ENCODE measurements at regions not wholly inside any gene's neighbourhood (a gene's known extent, or its start where the extent isn't known, plus 50 kb on each side); places are given as distances from the start of the nearest gene placed in this dataset.

- DNase-seq, result no peak
Observed at GRCh38 chr18:73784853-73785252, 362.8 kb downstream of the FBXO15 start.

- DNase-seq, result no peak
Observed at GRCh38 chr18:73782405-73782804, 365.2 kb downstream of the FBXO15 start.

- DNase-seq, result no peak
Observed at GRCh38 chr18:73780218-73780617, 367.4 kb downstream of the FBXO15 start.

GRCh38 chr18:73778032-73778359 lies 369.6 kb downstream of the FBXO15 start:
- DNase-seq, result no peak

GRCh38 chr18:73777356-73778031 lies 370.1 kb downstream of the FBXO15 start:
- DNase-seq, result no peak

- DNase-seq, result peak; percentile 15
Observed at GRCh38 chr18:73774811-73775509, 372.7 kb downstream of the FBXO15 start.

- no peak for DNase-seq
Observed at GRCh38 chr18:73768043-73768442, 379.6 kb downstream of the FBXO15 start.

GRCh38 chr18:73766910-73767515 lies 380.6 kb downstream of the FBXO15 start:
- DNase-seq, result no peak

GRCh38 chr18:73758446-73758845 lies 389.2 kb downstream of the FBXO15 start:
- DNase-seq, result no peak

GRCh38 chr18:73756256-73757091 lies 391.2 kb downstream of the FBXO15 start:
- DNase-seq, result no peak

GRCh38 chr18:73752965-73753364 lies 394.7 kb downstream of the FBXO15 start:
- DNase-seq, result no peak

- DNase-seq, result no peak
Observed at GRCh38 chr18:73752546-73752945, 395.1 kb downstream of the FBXO15 start.

GRCh38 chr18:73750052-73750451 lies 397.6 kb downstream of the FBXO15 start:
- DNase-seq, result no peak

GRCh38 chr18:73749304-73749703 lies 398.3 kb downstream of the FBXO15 start:
- DNase-seq, result no peak

GRCh38 chr18:73748731-73749130 lies 398.9 kb downstream of the FBXO15 start:
- DNase-seq, result no peak

GRCh38 chr18:73746101-73746500 lies 401.5 kb downstream of the FBXO15 start:
- DNase-seq, result no peak

GRCh38 chr18:73742957-73743356 lies 404.7 kb downstream of the FBXO15 start:
- no peak for DNase-seq

- DNase-seq, result no peak
Observed at GRCh38 chr18:73741946-73742345, 405.7 kb downstream of the FBXO15 start.

GRCh38 chr18:73739098-73739497 lies 408.5 kb downstream of the FBXO15 start:
- no peak for DNase-seq

GRCh38 chr18:73737990-73738389 lies 409.6 kb downstream of the FBXO15 start:
- no peak for DNase-seq

GRCh38 chr18:73735836-73736235 lies 411.8 kb downstream of the FBXO15 start:
- no peak for DNase-seq

- no peak for DNase-seq
Observed at GRCh38 chr18:73733806-73734314, 413.8 kb downstream of the FBXO15 start.

GRCh38 chr18:73733376-73733775 lies 414.3 kb downstream of the FBXO15 start:
- DNase-seq, result no peak

All from occipital lobe (tissue), 1 donor.